Activated CD8-positive, alpha-beta memory T cell treated with anti-CD3 and anti-CD28 coated beads for 4 hours (primary cell): ENCODE measurements at regions not wholly inside any gene's neighbourhood (a gene's known extent, or its start where the extent isn't known, plus 50 kb on each side); places are given as distances from the start of the nearest gene placed in this dataset.
"Not testable (repeated sequence)": the region's sequence is repeated elsewhere in the genome, so short reads cannot be mapped to it uniquely, and the experiment has no call there.

Source experiments
- DNase-seq, 2 donors: peaks; one replicate each; pipeline ENCODE4 v3.0.0-alpha.2; 2020; ENCODE audit warnings: low read depth in 2 of 2

DNA sequence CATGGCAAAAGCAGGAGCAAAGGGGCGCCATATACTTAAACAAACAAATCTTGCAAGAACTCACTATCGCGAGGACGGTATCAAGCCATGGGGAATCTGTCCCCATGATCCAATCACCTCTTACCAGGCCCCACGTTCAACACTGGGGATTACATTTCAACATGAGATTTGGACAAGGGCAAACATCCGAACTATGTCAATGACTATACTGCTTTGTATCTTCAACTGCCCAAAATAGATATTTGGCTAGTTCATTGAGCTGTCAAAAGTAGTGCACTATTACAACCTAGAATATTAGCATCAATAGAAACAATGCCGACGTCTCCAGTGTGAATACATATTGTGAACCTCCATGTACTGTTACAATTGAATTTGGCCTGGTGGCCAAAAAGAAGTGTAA, 760.4 kb downstream of the MCTP2 start:
- no peak for DNase-seq

GRCh38 chr15:95009635-95010034, 778.3 kb downstream of the MCTP2 start:
- no peak for DNase-seq

- DNase-seq, result no peak
Observed at GRCh38 chr15:95013381-95013780, 782.0 kb downstream of the MCTP2 start.

DNA sequence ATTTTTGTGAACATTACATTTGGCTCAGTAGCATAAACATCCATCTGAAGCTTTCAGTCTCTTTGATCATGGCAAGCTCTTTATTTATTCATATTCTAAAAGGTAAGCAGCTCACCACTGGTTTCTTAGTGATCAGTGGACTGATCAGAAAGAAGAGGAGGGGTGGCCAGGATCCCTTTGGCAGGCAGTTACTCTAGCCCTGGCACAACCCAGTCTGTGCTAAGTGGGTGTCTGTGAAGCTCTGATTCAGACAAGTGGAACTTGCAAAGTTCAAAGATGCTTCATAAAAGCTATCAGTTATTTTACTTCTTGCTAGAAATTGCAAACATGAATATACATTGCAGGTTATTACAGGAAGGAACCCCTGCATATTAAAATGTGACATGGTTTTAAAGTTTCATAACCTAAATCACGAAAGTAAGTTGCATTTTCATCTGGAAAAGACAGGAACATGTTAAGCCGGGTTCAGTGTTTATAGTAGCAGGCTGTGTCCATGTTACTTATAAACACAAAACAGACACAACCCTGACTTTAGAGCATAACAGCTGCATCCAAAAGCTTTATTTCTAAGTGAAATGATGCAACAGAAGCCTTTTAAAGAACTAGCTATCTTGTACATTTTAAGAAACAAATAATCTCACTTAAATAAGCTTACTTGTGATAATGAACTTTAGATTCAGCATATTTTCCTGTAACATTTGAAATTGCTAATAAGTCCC, 785.3 kb downstream of the MCTP2 start:
- no peak for DNase-seq

GRCh38 chr15:95017666-95018328, 786.4 kb downstream of the MCTP2 start:
- no peak for DNase-seq

DNA sequence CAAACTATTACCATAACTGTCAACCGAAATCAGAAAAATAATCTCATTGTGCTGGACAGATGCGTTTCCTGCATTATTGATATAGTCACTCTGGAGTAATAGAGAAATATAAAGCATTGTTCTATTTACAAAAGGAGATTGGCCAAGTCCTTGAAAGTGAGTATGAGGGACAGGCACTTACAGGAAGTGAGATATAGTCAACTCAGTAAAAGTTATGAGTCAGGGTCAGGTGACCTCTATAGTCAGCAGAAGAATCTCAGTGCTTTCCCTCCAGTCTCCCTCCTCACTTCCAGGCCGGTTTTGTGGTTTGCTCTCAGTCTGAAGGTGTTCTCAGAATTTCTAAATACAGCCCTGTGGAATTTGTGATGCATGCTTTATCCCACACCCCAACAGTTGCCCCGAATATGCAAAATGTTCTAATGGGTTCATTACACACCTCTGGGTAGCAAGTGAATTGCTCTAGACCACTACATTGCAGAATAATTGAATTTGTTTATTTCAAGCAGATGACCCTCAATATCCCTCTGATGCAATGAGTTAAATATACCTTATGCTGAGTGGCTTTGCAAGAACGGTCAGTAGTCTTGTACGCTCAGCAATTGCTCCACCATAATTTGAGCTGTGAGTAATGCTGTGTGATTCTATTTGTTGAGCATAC, 787.7 kb downstream of the MCTP2 start:
- no peak for DNase-seq

- DNase-seq, result no peak
Observed at GRCh38 chr15:95019907-95020306, 788.5 kb downstream of the MCTP2 start.

GRCh38 chr15:95021816-95022215, 790.5 kb downstream of the MCTP2 start:
- no peak for DNase-seq

DNA sequence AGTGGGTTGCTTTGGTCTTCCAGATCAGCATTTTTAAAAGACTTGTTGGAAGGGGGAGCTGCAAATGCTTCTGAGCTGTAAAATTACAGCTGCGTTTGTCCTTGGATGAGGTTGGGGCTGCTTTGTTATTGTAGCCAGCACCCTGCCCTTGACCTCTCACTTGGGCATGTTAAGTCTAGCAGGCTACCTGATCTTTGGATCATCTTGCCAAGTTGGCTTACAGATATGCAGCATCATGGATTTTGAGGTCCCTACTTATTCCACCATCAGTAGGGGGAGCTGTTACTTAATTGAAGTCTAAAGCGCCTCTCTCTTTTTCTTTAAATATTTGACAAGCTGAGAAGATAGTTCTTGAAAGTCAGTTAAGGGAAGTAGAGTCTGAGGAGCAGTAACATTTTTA, 793.0 kb downstream of the MCTP2 start:
- DNase-seq, result no peak

DNA sequence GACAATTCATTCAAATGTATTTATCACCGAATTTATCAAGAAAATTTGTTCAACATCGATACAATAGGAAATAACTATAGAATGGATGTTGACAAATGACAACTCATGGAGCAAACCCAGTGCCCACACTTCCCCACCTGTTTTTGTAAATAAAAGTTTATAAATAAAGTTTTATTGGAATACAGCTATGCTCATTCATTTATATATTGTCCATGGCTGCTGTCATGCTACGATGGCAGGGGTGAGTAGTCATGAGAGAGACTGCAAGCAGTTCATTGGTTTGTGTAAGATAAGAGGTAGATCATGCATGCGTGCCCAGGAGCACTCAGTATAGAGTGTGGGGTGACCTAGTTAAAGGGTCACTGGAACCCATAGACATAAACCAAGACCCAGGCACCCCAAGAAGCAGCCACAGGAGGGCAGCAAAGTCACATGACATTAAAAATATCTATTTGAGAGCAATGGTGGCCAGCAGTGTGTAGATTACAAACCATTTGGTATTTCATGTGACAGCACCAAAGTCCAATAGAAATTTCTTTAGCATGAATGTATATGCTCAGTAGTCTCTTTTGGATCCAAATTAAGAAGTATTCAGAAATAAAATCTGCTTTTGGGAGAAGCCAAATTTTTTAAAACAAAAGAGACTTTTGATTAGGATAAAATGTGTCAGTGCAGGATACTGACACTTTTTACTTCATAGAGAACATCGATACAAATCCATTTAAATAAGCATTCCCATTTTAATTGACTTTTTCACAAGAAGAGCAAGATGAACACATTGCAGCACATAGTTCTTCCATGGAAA, 794.8 kb downstream of the MCTP2 start:
- DNase-seq, result no peak

GRCh38 chr15:95027981-95028380, 796.6 kb downstream of the MCTP2 start:
- no peak for DNase-seq

DNA sequence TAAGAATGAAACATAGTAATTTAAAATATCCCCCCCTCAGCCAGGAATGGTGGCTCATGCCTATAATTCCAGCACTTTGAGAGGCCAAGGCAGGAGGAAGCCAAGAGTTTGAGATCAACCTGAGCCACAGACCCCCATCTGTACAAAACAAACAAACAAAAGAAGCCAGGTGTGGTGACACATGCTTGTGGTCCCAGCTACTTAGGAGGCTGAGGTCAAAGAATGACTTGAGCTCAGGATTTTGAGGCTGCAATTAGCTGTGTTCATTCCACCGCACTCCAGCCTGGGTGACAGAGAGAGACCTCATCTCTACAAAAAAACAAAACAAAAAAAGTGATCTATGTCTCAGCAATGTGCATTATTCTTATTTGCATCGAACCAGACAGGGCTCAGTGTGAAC, 800.8 kb downstream of the MCTP2 start:
- DNase-seq, result no peak

GRCh38 chr15:95035106-95035505, 803.7 kb downstream of the MCTP2 start:
- DNase-seq, result no peak

GRCh38 chr15:95041297-95041696, 809.9 kb downstream of the MCTP2 start:
- no peak for DNase-seq

DNA sequence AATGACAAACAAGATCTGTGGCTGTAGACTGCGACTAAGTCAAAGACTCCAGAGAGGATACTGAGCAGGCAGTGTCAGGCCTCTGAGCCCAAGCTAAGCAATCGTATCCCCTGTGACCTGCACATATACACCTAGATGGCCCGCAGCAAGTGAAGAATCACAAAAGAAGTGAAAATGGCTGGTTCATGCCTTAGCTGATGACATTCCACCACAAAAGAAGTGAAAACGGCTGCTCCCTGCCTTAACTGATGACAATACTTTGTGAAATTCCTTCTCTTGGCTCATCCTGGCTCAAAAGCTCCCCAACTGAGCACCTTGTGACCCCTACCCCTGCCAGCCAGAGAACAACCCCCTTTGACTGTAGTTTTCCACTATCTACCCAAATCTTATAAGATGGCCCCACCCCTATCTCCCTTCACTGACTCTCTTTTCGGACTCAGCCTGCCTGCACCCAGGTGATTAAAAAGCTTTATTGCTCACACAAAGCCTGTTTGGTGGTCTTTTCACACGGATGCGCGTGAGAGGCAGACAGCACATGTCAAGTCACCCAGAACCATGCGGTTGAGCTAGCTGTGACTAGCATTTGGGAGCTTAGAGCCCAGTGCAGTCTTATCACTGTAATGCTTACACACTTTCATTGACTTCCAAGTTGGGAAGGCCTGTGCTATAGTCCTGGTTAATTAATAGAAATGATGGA, 812.0 kb downstream of the MCTP2 start:
- not testable (repeated sequence) for DNase-seq

DNA sequence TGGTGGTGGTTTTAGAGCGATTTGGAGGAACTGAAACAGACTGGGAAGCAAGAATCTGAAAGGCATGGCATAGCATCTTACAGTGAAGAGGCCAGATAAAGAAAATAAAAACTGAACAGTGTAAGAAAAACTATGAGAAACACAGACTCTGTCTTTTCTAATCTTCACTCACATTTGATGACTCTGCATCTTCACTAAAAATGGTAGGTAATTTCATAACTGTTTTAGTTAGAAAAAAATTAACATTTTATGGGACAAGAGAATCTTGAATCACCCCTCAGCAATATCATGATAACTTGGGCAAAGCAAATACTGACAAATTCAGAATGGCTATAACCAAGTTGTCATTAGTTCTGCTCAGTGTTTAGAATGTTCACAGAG, 812.6 kb downstream of the MCTP2 start:
- no peak for DNase-seq

DNA sequence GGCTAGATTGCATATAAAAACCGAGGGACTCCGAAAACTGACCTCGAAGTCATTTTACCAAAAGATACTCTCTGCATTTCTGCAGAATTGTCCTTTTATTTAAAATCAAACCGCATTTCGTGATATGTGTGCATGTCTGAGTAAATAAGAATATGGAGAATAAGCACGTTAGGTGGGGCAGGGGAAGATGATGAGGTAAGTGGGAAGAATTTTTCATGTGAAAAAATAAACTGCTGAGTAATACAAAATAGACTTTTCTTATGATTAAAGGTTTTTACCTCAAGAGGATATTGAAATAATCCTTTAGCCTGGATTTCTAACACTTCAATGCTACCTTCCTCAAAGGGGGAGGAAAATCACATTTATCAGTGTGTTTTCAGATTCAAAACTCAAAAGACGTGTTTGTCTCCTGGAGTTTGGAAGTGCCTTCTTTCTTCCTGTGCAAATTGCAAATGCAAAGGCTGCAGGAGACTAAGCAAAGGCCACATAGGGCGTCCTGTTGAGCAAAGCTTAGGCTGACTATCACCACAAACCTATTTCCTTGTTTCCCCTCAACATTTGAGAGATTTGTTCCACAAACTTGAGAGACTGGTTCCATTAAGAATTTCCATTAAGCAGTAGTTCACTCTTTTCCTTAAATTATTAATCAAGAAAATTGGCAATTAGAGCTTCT, 813.5 kb downstream of the MCTP2 start:
- DNase-seq, result no peak

- DNase-seq, result no peak
Observed at GRCh38 chr15:95051861-95052260, 820.5 kb downstream of the MCTP2 start.

GRCh38 chr15:95059346-95059905, 828.1 kb downstream of the MCTP2 start:
- DNase-seq, result no peak

DNA sequence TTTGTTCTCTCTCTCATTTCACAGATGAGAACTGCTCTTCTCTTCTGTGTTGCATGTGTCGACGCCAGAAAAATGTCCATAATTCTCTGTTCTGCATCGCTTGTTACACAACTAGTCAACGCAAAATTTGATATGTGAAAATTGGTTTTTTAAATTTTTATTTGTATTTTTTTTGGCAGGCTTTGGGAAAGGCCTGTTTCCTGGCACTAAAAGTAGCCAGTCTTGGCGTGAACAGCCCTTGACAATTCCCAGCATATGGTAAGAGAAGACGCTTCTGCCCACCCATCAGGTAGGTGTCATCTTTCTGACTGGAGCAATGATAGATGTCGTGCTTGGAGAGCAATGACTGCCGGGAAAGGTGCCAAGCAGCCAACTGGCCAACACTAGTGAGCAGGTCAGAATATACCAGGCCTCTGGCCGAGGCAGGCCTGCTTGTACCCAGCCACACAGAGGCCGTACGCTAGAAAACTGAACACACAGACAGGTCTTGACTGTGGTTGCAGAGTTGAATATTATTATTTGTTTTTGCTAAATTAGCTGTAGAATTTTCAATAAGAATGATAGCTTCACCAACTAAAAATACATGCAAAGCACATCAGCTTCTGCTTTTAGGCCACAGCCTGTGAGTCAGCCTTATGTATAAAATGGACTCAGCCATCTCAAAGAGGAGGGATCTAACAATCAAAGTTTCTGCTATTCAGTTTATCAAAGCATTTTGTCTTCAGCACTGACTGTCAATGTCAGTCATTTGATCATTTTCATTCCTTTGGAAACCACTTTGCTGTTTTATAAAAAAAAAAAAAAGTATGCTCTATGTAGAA, 837.5 kb downstream of the MCTP2 start:
- DNase-seq, result no peak
